Fibroblast of upper back skin (primary cell): ENCODE measurements at regions not wholly inside any gene's neighbourhood (a gene's known extent, or its start where the extent isn't known, plus 50 kb on each side); places are given as distances from the start of the nearest gene placed in this dataset.

Source experiments
- DNase-seq: peaks from one replicate; pipeline ENCODE4 v3.0.0-alpha.2; 2013

DNA sequence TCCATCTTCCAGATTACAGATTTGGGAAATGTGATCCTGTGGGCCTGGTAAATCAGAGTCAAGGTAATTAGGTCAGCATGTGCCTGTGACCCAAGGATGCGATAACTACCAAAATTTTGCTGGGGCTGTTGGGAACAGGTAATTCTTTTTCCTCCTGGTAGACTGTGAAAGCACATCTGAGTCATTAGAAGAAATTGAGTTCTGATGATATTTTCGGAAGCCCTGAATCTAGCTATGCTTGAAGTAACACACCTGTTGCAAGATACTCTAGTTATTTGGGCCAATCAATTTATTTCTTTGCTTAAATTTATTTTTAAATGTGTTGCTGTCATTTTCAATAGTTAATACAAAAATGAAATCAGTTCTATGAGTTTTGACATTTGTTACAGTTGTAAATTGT is 903.6 kb downstream of the RPA4 start:
- DNase-seq: no peak

DNA sequence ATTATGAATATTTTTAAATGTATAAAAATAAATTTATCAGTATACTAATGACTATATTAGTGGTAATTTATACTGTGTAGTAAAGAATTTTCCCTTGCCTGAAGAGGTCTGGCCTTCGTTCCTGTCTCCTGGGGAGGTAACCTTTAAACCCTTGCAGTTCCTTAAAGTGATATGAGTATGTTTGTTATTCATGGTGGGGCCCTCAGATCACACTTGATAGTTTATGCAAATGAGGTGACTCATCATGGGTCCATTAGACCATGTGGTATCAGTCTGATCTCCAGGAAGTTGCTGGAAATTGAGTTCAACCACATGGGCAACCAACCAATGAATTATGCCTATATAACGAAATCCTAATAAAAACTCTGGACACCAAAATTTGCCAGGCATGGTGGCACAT is 904.1 kb downstream of the RPA4 start:
- DNase-seq: no peak

DNA sequence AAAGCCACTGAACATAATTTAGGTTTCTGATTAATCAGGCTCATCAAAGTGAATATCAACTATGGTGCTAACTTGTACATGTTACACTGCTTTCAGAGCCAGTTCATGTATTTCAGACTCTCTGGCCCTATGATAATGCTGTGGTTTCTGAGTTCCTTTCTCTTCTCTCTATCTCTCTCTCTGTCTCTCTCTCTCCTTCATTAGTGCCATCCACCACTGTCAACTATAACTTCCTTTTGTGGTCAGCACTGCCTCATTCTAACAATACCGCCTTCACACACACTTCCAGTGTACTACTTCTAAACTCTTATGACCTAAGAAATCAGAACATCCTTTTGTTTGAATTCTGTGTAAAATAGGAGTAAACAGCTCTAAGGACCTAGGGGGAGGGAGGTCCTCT is 907.1 kb downstream of the RPA4 start:
- DNase-seq: no peak

DNA sequence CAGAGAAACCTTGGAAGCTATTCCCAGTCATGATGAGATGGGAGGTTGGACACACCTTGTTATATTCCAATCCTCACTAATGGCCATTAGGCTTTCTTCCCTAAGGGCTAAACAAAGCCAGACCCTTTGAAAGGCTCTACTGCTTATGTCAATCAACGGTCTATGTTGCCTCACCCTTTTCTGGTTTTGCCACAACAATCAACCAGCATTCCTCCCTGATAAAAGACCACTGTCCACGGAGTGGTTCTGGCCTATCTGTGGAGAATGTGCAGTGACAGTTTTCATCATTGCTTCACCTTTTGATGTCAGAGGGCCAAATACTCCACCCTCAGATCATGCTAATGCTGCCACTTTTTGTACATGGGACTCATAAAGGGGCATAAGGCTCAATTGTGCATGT is 913.4 kb downstream of the RPA4 start:
- no peak for DNase-seq

DNA sequence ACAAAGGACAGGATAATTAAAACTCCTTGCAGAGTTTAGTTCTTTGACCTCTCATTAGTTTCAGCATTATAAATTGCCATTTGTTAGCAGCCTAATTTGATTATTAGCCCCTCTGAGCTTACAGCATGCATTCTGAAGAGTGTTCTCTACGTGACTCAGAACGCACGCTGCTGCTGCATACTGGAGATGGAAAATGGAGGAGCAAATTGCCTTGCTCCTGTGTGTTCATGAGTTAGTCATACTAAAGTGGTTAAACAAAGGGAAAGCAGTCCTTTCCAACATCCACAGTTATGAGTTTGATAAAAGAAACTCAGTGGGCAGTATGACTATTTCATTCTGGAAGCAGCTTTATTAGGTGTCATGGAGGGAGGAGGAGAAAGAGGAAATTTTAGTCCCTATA is 922.5 kb downstream of the RPA4 start:
- peak; percentile 57 for DNase-seq

DNA sequence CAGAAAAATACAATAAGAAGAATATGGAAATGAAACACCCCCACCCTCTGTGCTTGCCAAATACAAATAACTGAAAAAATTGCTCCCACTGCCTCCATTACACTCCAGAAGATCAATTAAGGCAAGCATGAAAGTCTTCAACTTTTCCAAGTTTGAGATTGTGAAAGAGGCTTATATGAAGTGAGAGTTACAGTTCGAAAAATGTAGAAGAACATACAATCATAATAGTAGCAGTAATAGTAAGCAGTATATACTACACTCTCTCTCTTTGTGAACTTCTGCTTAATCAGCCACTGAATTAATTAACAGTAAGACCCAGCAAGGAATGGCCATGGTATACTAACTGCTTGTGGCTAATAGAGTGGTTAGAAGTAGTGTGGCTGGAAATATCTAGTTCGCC is 923.2 kb downstream of the RPA4 start:
- DNase-seq: no peak

DNA sequence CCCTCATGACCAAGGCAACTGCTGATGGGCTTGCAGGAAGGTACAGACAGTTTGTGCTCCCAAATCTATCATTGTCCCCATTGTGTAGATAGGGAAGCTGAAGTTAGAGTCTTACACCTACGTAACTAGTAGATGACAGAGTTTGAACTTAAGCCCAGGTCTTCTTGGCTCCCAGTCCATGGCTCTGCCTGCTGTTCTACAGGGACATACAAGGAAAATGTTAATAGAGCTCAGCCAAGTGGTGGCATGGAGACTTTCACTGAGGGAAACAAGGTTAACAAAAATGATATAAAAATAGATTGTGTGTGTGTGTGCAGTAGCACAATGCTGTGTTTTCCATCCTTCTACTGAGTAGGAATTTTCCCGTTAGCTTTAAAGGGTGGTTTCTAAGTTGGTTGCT is 936.5 kb downstream of the RPA4 start:
- no peak for DNase-seq

DNA sequence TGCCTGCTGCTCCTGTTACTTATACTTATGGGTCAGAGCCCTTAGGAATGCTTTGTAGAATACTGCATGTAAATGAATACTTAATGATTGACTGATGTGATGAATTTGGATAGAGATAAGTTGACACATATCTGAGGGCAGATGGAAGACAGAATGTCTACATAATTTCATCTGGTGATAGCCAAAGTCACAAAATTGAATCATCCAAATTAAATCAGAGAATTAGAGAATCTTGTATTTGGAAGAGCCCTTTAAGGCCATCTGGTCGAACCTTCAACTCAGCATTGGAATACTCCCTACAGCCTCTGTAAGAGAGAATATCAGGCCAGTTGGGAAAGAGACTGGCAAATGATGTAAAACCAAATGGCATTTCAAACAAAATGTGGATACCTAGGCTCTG is 944.8 kb downstream of the RPA4 start:
- DNase-seq: no peak

DNA sequence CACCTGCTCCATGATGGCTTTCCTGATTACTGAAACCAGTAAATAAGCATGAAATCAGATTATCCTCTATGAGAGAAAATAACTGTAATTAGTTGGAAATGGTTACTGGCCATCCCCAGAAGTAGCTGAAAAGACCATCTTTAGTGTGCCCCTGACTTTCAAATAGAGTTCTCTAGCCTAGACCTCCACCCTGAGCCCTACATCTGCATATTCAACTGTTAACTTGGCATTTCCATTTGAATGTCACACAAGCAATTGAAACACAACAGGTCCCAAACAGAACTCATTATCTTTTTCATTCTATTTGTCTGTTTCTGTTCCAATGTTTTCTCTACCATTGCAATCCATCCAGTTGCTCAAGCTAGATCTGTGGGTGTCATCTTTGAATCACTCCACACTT is 952.3 kb downstream of the RPA4 start:
- DNase-seq: no peak

DNA sequence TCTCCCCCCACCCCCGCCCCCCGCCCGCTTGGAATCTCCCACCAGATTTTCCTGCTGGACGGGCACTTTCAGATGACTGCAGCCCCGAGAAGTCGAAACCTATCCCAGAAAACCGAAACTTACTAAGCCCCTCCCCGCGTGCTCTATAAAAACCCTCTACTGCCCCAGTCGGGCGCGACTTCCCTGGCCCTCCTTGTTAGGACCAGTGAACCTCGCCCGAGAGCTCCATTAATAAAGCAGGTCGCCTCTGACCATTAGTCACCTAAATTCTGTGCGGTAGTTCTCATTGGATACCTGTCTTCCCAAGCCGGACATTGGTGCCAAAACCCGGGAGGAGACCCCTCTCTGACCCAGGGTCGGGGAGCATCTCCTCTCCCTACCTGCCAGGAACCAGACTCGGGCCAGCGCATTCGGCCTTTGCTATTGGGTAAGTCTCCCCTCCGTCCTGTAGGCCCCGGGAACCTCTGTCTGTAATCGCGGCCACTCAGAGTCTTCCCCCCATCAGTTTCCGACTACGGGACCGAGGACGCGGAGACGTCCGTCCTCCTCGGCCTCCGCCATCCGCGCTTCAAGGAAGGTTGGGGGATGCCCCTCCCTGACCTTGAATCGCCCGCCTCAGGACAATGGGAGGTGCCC is 958.0 kb downstream of the RPA4 start:
- no peak for DNase-seq

DNA sequence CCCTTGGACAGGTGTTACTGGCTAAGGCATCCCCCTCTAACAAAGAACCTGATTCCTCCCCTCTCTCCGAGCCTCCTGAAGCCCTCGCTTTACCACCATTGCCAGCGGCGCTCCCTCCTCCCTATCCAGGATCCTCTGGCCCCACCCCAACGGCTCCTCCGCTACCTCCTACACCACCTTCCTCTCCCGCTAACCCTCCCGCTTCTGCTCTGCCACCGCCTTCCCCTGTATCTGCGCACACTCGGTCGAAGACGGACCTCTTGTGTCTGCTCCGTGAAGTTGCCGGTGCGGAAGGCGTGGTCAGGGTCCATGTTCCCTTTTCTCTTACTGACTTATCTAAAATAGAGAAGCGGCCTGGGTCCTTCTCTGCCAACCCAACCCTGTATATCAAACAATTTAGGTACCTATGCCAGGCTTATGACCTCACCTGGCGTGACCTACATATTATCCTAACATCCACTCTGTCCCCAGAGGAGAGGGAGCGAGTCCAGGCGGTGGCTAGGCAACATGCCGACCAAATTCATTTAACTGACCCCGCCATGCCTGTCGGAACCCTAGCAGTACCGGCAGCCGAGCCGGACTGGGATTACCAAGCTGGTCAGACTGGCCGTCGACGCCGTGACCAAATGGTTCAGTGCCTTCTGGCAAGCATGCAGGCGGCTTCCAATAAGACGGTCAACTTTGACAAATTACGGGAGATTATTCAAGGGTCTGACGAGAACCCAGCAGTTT is 958.9 kb downstream of the RPA4 start:
- DNase-seq: no peak

DNA sequence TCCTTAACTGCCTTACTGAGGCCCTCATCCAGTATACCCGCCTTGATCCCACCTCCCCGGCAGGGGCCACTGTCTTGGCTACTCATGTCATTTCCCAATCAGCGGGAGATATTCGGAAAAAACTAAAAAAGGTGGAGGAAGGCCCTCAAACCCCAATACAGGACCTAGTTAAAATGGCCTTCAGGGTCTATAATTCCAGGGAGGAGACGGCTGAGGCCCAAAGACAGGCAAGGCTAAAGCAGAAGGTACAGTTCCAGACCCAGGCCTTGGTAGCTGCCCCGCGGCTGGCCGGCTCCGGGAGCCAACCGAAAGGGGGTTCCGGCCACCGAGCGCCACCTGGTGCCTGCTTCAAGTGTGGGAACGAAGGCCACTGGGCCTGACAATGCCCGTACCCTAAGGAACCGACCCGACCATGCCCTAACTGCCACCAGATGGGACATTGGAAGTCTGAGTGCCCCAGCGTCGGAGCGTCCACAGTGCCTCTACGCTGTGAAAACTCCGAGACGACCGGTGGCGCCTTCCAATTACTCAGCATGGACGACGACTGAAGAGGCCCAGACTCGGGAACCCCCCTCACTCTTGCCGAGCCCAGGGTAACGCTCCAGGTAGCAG is 959.6 kb downstream of the RPA4 start:
- no peak for DNase-seq

DNA sequence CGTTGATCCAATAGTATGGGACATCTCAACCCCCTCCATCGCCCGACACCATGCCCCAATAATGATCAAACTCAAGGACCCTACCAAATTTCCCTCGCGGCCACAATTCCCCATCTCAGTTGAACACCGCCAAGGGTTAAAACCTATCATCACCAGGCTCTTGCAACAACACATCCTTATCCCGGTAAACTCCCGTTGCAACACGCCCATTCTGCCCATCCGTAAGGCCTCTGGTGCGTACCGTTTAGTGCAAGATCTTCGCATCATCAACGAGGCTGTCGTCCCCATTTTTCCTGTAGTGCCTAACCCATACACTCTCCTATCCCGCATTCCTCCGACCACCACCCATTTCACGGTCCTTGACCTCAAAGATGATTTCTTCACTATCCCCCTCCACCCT is 960.5 kb downstream of the RPA4 start:
- no peak for DNase-seq

DNA sequence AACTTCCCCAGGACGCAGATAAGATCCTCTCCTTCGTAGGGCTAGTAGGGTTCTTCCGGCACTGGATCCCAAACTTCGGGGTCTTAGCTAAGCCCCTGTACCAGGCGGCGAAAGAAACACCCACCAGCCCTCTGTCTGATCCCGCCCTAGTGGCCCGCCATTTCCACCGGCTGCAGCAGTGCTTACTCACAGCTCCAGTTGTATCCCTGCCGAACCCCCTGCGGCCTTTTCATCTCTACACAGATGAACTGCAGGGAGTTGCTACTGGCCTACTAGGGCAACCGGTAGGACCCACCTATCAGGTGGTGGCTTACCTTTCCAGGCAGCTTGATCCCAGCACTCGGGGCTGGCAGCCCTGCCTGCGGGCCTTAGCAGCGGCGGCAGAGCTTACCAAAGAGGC is 961.2 kb downstream of the RPA4 start:
- DNase-seq: no peak

DNA sequence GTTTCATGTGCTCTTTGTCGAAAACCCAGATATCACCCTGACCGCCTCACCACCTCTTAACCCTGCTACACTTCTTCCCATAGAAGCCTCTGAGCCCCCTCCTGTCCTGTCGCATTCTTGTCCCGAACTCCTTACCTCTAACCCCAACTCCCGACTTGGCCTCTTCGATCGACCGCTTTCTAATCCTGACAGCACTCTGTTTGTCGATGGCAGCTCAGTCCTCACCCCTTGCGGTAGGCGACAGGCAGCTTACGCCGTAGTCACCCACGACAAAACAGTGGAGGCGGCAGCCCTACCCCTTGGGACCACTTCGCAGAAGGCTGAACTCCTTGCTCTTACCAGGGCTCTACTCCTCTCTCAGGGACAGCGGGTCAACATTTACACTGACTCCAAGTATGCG is 961.7 kb downstream of the RPA4 start:
- no peak for DNase-seq

DNA sequence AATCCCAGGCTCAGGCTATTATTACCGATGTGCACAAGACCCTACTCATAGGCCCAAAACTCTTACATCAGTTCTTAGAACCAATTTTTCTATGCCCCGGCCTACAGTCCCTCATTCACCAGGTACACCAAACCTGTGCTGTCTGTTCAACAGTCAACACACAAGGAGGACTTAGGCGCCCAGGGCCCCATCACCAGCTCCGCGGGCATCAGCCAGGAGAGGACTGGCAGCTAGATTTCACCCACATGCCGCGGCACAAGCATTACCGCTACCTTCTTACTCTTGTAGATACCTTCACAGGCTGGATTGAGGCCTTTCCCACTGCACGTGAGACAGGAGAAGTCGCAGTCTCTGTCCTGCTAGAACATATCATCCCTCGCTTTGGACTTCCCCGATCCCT is 962.5 kb downstream of the RPA4 start:
- DNase-seq: no peak

DNA sequence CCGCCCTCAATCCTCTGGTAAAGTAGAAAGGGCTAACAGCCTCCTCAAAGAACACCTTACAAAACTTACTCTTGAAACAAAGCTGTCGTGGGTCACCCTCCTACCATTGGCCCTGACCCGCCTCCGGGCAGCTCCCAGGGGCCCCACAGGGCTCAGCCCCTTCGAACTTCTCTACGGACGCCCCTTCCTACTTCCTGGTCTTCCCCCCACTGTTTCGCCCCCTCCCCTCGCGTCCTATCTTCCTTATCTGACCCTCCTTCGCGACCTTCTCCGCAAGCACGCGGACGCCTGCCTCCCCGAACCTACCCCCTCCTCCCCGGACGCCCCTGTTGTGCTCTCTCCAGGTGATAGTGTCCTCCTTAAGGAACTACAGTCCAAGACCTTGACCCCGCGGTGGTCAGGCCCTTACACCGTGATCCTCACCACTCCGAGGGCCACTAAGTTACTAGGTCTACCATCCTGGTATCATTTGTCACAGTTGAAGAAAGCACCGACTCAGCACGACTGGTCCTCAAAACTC is 963.1 kb downstream of the RPA4 start:
- DNase-seq: no peak

DNA sequence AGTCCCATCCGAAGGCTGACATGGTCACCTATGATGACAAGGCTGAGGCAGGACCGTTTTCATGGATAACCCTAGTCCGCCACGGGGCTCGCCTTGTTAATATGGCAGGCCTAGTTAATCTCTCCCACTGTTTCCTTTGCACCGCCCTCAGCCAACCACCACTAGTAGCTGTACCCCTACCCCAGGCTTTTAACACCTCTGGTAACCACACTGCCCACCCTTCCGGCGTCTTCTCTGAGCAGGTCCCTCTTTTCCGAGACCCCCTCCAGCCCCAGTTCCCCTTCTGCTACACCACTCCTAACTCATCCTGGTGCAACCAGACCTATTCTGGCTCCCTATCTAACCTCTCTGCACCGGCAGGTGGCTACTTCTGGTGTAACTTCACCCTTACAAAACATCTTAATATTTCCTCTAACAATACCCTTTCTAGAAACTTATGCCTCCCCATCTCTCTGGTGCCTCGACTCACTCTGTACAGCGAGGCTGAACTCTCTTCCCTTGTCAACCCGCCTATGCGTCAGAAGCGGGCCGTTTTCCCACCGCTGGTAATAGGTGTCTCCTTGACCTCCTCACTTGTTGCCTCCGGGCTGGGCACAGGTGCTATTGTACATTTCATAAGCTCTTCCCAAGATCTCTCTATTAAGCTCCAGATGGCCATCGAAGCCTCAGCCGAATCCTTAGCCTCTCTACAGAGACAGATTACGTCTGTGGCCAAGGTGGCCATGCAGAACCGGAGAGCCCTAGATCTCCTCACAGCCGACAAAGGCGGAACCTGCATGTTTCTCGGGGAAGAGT is 964.4 kb downstream of the RPA4 start:
- no peak for DNase-seq

DNA sequence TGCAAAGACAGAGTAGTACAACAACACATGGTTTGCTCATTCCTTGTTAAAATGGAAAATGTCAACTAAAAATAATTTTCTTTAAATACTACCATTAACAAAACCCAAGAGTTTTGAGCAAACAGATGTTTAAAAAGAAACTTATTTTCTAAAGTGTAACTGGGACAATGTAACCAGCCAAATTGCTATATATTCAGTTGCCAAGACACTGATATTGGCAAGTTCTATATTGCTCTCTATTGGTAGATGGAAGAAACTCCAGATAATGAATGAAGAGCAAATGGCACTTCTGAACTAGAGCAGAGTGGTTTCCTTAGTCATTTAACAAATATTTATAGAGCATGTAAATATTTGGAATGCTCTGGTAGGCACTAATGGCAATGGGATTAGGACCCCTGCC is 966.2 kb downstream of the RPA4 start:
- DNase-seq: no peak

DNA sequence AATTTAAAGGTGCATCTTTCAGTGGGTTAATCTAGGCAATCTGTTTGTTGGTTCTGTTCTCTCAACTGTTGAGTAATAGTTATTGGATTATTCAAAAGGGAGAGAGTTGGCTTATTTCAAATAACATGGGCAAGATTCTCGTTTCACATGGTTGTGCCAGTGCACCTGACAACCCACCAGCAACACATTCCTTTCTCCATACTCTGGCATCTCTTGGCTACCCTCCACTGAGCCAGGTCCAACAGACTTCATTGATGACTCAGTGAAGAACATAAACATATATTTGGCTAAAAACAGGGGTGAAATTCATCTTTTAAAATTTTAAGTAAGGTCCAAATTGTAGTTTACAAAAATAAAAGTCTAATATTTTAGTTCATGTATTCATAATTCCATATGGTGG is 967.2 kb downstream of the RPA4 start:
- DNase-seq: no peak

DNA sequence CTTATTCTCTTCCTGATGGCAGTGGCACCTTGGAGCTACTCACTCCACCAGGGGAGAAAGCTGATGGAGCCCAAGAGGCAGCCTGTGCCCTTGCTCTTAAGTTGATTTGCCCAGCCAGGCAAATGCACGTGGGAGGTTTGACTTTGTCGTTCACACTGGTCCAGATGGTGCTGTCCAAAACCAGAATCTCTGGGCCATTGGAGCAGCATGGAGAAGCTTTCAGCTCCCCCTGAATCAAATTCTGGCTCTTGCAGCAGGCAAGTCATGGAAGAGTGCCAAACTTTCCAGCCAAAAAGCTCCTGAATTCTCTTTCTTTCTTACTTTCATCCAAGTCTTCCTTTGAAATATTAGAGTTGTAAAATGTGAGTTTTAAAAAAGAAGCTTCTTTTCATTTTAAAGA is 970.4 kb downstream of the RPA4 start:
- no peak for DNase-seq

DNA sequence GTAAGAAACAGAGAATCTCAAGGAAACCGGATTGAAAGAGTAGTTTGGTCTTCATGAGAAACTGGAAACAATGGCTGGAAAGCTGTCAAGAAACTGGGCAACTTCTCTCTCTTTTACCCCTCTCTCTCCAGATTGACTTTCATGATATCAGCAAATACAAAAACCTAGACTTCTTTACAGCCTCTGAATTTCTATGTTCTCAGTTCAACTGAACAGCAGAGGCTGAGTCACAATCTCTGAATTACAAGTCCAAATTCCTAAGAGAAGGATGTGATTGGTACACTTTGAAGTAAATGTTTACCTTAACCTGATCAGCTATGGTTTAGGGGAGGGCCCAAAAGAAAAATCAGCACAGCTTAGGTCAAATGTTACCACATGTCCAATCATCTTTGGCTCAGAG is 974.9 kb downstream of the RPA4 start:
- peak; percentile 42 for DNase-seq

DNA sequence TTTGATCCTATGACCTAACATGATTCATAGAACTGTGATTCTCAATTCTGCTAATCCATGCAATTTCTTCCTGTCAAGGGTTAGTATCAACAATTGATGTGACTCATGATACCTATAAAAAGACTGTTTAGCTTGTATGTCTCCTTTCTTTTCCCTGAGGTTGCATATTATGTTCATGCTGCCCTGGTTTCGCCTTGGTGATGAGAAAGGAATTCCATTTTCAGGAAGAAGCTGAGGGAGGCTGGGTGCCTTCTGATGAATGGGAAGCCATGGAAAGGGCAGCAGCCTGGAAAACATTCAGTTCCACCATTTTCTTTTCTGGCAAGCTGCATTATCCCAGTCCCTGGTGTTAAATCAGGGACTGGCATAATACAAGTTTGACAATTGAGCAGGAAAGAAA is 976.5 kb downstream of the RPA4 start:
- DNase-seq: peak; percentile 60

DNA sequence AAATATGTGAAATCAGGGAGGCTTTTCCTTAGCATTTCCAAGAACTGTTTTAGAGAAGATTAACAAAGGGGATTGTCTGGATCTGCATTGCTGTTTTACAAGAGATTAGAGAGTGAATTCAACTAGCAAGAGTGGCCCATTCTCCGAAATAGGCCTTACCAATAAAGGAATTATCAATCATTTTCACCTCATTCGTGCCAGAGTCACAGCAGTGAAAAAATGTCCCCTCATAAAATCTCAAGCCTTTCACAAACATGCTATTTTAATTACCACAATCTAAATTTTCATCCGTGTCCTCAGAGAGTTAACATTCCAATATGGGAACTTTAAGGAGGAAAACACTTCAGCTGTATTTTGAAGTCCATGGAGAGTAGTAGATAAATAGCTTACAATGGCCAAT is 979.6 kb downstream of the RPA4 start:
- DNase-seq: no peak
